Endodermal cell (in vitro differentiated cells): ENCODE measurements at regions not wholly inside any gene's neighbourhood (a gene's known extent, or its start where the extent isn't known, plus 50 kb on each side); places are given as distances from the start of the nearest gene placed in this dataset.

Source experiments
- DNase-seq: peaks from one replicate; pipeline ENCODE4 v3.0.0-alpha.2; 2017
- H3K27ac ChIP-seq: 2 replicates; pipeline ENCODE4 v1.5.1; 2013; ENCODE audit warnings: mild to moderate bottlenecking, low read depth, low read length, moderate library complexity
- H3K27me3 ChIP-seq: 2 replicates; pipeline ENCODE4 v1.6.1; 2013; ENCODE audit warnings: mild to moderate bottlenecking, low read length, moderate library complexity; ENCODE audit not compliant: insufficient read depth, control insufficient read depth, poor library complexity, severe bottlenecking
- H3K36me3 ChIP-seq: 2 replicates; pipeline ENCODE4 v1.7.0; 2013; ENCODE audit warnings: mild to moderate bottlenecking, low read length, moderate library complexity; ENCODE audit not compliant: control insufficient read depth, insufficient read depth
- H3K4me1 ChIP-seq: one replicate; pipeline ENCODE4 v1.7.0; 2013; ENCODE audit warnings: low read length; ENCODE audit not compliant: control insufficient read depth, insufficient read depth
- H3K4me3 ChIP-seq: 2 replicates; pipeline ENCODE4 v1.5.1; 2013; ENCODE audit warnings: mild to moderate bottlenecking, low read length, moderate library complexity
- H3K9ac ChIP-seq: 2 replicates; pipeline ENCODE4 v1.6.1; 2013; ENCODE audit warnings: mild to moderate bottlenecking, low read length, moderate library complexity; ENCODE audit not compliant: poor library complexity, severe bottlenecking; ENCODE audit errors: extremely low read depth
- H3K9me3 ChIP-seq: 2 replicates; pipeline ENCODE4 v1.6.1; 2013; ENCODE audit warnings: mild to moderate bottlenecking, low read length, moderate library complexity; ENCODE audit not compliant: control insufficient read depth
- H3K27ac Mint-ChIP-seq: 2 replicates; pipeline ENCODE4 v1.8.0; 2020; ENCODE audit warnings: mixed read lengths
- H3K27me3 Mint-ChIP-seq: 2 replicates; pipeline ENCODE4 v1.8.0; 2021; ENCODE audit warnings: mild to moderate bottlenecking, mixed read lengths; ENCODE audit not compliant: insufficient read depth
- H3K36me3 Mint-ChIP-seq: 2 replicates; pipeline ENCODE4 v1.8.0; 2020; ENCODE audit warnings: low read depth, mixed read lengths
- H3K4me1 Mint-ChIP-seq: 2 replicates; pipeline ENCODE4 v1.8.0; 2020; ENCODE audit warnings: mixed read lengths
- H3K4me3 Mint-ChIP-seq: 2 replicates; pipeline ENCODE4 v1.8.0; 2020; ENCODE audit warnings: mild to moderate bottlenecking, moderate library complexity, mixed read lengths
- H3K9me3 Mint-ChIP-seq: 2 replicates; pipeline ENCODE4 v1.8.0; 2020; ENCODE audit warnings: mild to moderate bottlenecking, mixed read lengths
- CTCF ChIP-seq: fragments of 200-600 bp; sonication (generic); conservative IDR thresholded peaks from 2 replicates; pipeline ENCODE4 v1.5.0; 2021; ENCODE audit warnings: antibody characterized with exemption, mild to moderate bottlenecking
- WGBS, 2 experiments: methylation state at CpG; one replicate each; pipeline versions ENCODE4 v1.1.5 to v1.1.7; 2013; ENCODE audit warnings: missing lambda C conversion rate in 2 of 2, mixed read lengths in 1 of 2; ENCODE audit not compliant: insufficient coverage in 1 of 2, insufficient read length in 1 of 2; 5-methylcytosine and 5-hydroxymethylcytosine counted together

- H3K4me1 Mint-ChIP-seq = no peaks in the 10 kb centered on the region
- H3K36me3 Mint-ChIP-seq = no peaks in the 10 kb centered on the region
- Histone ChIP-seq H3K9me3 (peaks cover 8% of the 10 kb centered on the region), H3K4me1 (peaks cover 3% of the 10 kb centered on the region), H3K27me3 (no peaks in the 10 kb centered on the region), H3K27ac (no peak overlapping the region), H3K36me3 (no peaks in the 10 kb centered on the region), H3K4me3 (no peak overlapping the region), H3K9ac (no peak overlapping the region)
- no peak for TF ChIP-seq CTCF
- peaks cover 12% of the 10 kb centered on the region for H3K9me3 Mint-ChIP-seq
- no peak overlapping the region for H3K27ac Mint-ChIP-seq
- WGBS, 2 experiments = no CpG with 5 or more reads among the region's 1 CpG
- no peak overlapping the region for H3K4me3 Mint-ChIP-seq
- no peaks in the 10 kb centered on the region for H3K27me3 Mint-ChIP-seq
- no peak for DNase-seq
Measured at GRCh38 chr4:134567461-134567860, 365.9 kb upstream of the PABPC4L start.

GRCh38 chr4:134560728-134561127 is 359.1 kb upstream of the PABPC4L start:
- Mint-ChIP-seq H3K4me3 (no peak overlapping the region), H3K9me3 (no peaks in the 10 kb centered on the region), H3K27me3 (no peaks in the 10 kb centered on the region), H3K36me3 (no peaks in the 10 kb centered on the region), H3K4me1 (no peaks in the 10 kb centered on the region), H3K27ac (no peak overlapping the region)
- Histone ChIP-seq H3K27ac (no peak overlapping the region), H3K9me3 (no peaks in the 10 kb centered on the region), H3K36me3 (no peaks in the 10 kb centered on the region), H3K4me3 (no peak overlapping the region), H3K27me3 (no peaks in the 10 kb centered on the region), H3K9ac (no peak overlapping the region), H3K4me1 (no peaks in the 10 kb centered on the region)
- 81 to 91% methylated on average over 3 of the region's 3 CpGs for WGBS, 2 experiments
- TF ChIP-seq CTCF = no peak
- no peak for DNase-seq

- Histone ChIP-seq H3K4me1 (no peaks in the 10 kb centered on the region), H3K36me3 (no peaks in the 10 kb centered on the region), H3K9ac (no peak overlapping the region), H3K9me3 (peaks cover 24% of the 10 kb centered on the region), H3K4me3 (no peak overlapping the region), H3K27ac (no peak overlapping the region), H3K27me3 (no peaks in the 10 kb centered on the region)
- H3K4me3 Mint-ChIP-seq = no peak overlapping the region
- H3K36me3 Mint-ChIP-seq = peaks cover 5% of the 10 kb centered on the region
- H3K9me3 Mint-ChIP-seq = peaks cover 28% of the 10 kb centered on the region
- DNase-seq = no peak
- H3K27ac Mint-ChIP-seq = no peak overlapping the region
- H3K4me1 Mint-ChIP-seq = peaks cover 4% of the 10 kb centered on the region
- whole genome bisulfite sequencing, 2 experiments = 77 to 83% methylated on average over 1 of the region's 1 CpG
- TF ChIP-seq CTCF = no peak
- no peaks in the 10 kb centered on the region for H3K27me3 Mint-ChIP-seq
Measured at GRCh38 chr4:134552063-134552462, 350.5 kb upstream of the PABPC4L start.
